Vagina (tissue), 2 donors: ENCODE measurements at regions not wholly inside any gene's neighbourhood (a gene's known extent, or its start where the extent isn't known, plus 50 kb on each side); places are given as distances from the start of the nearest gene placed in this dataset. TPM values are rescaled to one million over a fixed set of nuclear protein-coding genes. Genes with fewer than 3 reads are reported as not detected.

Experiments
- DNase-seq, 2 donors: peaks; one replicate each; pipeline ENCODE4 v3.0.0-alpha.2; 2017; ENCODE audit errors: extremely low spot score in 2 of 2
- H3K27ac ChIP-seq: fragments of 200-600 bp; sonication (generic); one replicate; pipeline ENCODE4 v1.5.1; 2019
- H3K27me3 ChIP-seq: fragments of 200-600 bp; sonication (generic); one replicate; pipeline ENCODE4 v1.5.1; 2019
- H3K36me3 ChIP-seq, 2 donors: fragments of 200-600 bp; sonication (generic); one replicate each; pipeline ENCODE4 v1.5.1; 2017 to 2019
- H3K4me1 ChIP-seq: fragments of 200-600 bp; sonication (generic); one replicate; pipeline ENCODE4 v1.5.1; 2019
- H3K4me3 ChIP-seq, 2 donors: fragments of 200-600 bp; sonication (generic); 1 replicate in 1 of 2; 2 replicates in 1 of 2; pipeline ENCODE4 v1.5.1; 2016 to 2019
- H3K9me3 ChIP-seq: fragments of 200-600 bp; sonication (generic); one replicate; pipeline ENCODE4 v1.5.1; 2019
- CTCF ChIP-seq, 3 experiments: fragments of 450-650 bp in 2 of 3; fragments of 200-600 bp in 1 of 3; sonication (generic) in 1 of 3; IDR thresholded peaks; one replicate each; pipeline ENCODE4 v1.5.1; 2017 to 2019; ENCODE audit warnings: antibody characterized with exemption in 3 of 3, mild to moderate bottlenecking in 2 of 3, moderate library complexity in 2 of 3
- POLR2A ChIP-seq, 2 donors: fragments of 450-650 bp; IDR thresholded peaks; one replicate each; pipeline ENCODE4 v1.6.1; 2017; ENCODE audit warnings: antibody characterized with exemption in 2 of 2, mild to moderate bottlenecking in 2 of 2, moderate library complexity in 2 of 2
- POLR2AphosphoS5 ChIP-seq, 2 donors: sonication (generic); formaldehyde crosslinking; IDR thresholded peaks; one replicate each; pipeline ENCODE4 v1.9.0; 2017; ENCODE audit warnings: antibody characterized with exemption in 2 of 2, mild to moderate bottlenecking in 2 of 2, low read depth in 1 of 2; ENCODE audit not compliant: insufficient read depth in 1 of 2
- intact Hi-C: fragments of 100-400 bp; cut with DNase I; formaldehyde crosslinking; loops from one replicate; pipeline ENCODE4 v1.15.1; 2023
- small RNA-seq: library from RNA; depleted of rRNA; stranded (forward); fragments of <200 nt; gene quantifications from one replicate; pipeline ENCODE3, GENCODE V24; 2016

GRCh38 chr16:20136446-20136968 is 62.8 kb upstream of the GPR139 start:
- H3K4me1 ChIP-seq = no peaks in the 10 kb centered on the region
- intact Hi-C loops = no loop called here
- H3K9me3 ChIP-seq = no peaks in the 10 kb centered on the region
- H3K27me3 ChIP-seq = no peaks in the 10 kb centered on the region
- no peak for DNase-seq
- H3K36me3 ChIP-seq = no peaks in the 10 kb centered on the region
- no peak overlapping the region for H3K4me3 ChIP-seq
- no peak overlapping the region for H3K27ac ChIP-seq
- TF ChIP-seq POLR2AphosphoS5 (IDR thresholded peaks at IDR 0.05; ENCODE audit: insufficient read depth in 1 of 2, low read depth in 1 of 2) = no peak
- TF ChIP-seq CTCF (IDR thresholded peaks at IDR 0.05) = no peak
- no peak for TF ChIP-seq POLR2A (IDR thresholded peaks at IDR 0.05)

- Histone ChIP-seq H3K27me3 (no peaks in the 10 kb centered on the region), H3K36me3 (no peaks in the 10 kb centered on the region), H3K9me3 (no peaks in the 10 kb centered on the region), H3K4me3 (no peak overlapping the region), H3K4me1 (no peaks in the 10 kb centered on the region), H3K27ac (no peak overlapping the region)
- intact Hi-C loops = no loop called here
- no peak for DNase-seq
- TF ChIP-seq CTCF (IDR thresholded peaks at IDR 0.05) (no peak), POLR2A (IDR thresholded peaks at IDR 0.05) (no peak), POLR2AphosphoS5 (IDR thresholded peaks at IDR 0.05; ENCODE audit: insufficient read depth in 1 of 2, low read depth in 1 of 2) (no peak)
Observed at GRCh38 chr16:20129375-20129774, 55.7 kb upstream of the GPR139 start.

Small RNA genes in the stretch of these regions (small RNA-seq; reads per million reads assigned to genes)
- not detected for gene SNRPEP3
